RPMI8226 (cell line): ENCODE measurements at regions not wholly inside any gene's neighbourhood (a gene's known extent, or its start where the extent isn't known, plus 50 kb on each side); places are given as distances from the start of the nearest gene placed in this dataset.

ENCODE experiments used
- DNase-seq: peaks from one replicate; pipeline ENCODE4 v3.0.0-alpha.2; 2015

DNA sequence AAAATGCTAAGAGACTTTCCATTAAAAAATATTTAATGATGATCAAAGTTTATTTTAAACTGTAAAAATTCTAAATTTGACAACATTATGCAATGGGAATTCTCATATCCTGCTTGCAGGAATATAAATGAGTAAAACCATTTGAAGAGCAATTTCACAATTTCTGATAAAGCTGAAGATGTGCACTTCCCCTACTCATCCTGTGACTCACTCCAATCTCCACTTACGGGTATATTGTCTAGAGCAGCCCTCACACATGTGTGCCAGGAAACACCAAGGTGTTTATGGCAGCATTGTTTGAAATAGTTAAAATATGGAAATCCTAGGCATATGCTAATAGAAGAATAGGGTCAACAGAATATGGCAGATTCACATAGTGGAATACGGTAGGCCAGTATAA lies 158.4 kb downstream of the PDHA2 start:
- no peak for DNase-seq

DNA sequence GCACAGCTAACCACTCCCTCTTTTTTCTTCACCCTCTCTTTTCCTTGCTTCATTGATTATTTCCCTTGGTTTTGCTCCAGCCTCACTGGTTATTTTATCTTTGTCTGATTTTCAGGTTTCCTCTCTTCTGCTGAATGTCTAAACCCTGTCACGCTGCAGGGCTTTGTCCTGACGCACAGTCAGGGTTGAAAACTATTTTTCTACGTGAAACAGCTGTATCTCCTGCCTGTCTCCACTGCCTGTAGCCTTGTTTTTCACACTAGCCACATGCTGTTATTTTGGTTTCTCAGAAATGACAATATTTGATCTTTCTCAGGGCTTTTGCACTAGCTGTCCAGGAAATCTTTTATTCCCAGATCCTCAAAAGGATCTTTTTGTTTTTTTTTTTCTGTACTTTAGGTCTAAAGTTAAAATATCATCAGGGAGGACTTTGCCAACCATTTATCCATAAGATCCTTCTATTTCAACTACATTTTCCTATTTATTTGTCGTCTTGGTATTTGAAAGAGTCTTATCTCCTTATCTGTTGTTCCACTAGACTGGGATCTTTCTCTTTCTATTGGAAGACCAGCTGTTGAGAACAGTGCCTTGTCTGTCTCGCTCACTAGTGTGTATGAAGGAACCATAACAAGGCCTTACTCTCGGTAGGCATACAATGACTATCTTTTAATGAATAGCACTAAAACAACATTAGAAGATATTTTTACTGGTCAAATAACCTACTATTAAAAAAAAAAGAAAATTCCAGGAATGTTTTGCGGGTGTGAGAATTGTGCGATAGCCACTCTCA lies 164.3 kb downstream of the PDHA2 start:
- no peak for DNase-seq

DNA sequence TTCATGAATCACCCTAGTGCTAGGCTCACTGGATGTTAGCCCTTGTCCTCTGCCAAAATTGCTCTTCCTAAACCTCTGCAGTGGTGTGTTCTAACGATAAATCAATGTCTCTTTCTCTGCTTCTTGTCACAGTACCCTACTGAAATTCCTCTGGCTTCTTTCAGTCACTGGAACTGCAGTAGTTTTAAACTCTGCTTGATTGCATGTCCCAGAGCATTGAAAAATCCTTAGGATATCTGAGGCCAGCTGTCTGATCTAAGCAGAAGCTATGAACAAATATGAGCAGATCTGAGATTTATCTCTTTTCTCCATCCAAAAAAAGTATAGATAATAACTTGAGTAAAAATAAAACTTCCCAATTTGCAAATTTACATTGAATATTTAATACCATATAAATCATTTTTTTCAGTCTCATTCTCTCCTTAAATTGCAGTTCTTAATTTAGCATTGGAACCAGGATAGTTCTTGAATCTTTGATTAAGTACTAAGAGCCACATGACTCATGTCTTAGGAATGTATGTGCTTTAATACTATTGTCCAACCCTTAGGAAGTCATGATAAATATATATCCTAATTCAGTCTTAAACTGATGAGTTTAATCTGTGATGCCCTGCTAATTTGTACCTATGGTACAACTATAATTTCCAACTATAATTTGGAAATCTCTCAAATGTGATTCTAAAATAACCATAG lies 169.7 kb downstream of the PDHA2 start:
- DNase-seq: no peak

DNA sequence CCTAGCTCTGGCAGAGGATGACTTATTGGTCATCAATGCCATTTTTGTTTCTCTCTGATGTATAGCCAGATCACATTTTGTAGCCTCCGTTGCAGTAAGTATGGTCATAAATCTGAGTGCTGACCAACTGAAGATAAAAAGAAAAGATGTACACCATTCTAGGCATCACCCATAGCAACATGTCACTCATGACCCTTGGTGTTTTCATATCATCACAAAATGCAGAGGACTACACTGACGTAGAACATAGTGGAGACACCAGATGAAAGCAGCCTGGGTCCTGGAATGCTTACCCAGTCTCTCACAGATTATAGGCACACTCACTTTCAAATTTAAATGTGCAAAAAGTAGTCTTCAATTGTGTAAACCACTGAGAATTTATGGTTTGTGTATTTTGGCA lies 172.8 kb downstream of the PDHA2 start:
- no peak for DNase-seq

DNA sequence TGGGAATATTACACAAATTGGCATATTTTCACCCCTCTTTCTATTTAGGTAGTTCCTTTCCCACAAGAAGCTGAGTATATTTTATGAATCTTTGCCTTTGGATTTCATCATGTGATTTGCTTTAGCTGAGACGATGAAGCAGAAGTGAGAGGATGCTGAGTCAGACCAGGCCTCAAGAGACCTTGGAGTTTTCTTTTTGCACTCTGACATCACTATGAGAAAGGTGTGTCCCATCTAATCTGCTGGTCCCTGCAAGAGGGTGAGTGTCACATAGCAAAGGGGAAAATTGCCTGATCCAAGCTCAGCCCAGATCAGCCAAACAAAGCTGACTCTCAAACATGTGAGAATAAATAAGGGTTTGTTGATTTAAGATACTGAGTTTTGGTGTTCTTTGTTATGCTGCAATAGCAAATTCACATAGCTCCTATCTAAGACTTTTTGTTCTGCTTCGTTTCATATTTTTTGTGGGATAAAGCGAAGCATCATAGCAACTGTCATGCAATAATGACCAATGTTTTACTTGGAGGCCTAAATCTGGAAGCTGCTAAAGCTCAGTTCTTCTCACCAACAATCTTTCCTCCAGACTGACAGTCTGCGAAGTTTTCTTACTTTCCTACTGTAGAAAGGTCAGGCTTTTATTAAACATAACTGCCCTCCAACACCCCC lies 176.9 kb downstream of the PDHA2 start:
- no peak for DNase-seq

DNA sequence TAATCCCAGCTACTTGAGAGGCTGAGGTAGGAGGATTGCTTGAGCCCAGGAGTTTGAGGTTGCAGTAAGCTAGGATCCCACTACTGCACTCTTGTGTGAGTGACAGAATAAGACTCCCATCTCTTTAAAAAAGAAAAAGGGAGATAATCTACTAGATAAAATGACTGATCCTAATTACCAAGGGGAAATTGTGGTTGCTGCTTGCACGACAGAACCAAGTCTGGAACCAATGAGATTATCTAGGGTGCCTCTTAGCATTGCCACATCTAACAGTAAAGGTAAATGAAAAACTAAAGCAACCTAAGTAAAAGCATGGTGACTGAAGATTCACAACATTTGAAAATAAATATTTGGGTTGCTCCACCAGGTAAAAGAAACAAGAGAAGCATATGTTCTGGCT lies 185.1 kb downstream of the PDHA2 start:
- no peak for DNase-seq

DNA sequence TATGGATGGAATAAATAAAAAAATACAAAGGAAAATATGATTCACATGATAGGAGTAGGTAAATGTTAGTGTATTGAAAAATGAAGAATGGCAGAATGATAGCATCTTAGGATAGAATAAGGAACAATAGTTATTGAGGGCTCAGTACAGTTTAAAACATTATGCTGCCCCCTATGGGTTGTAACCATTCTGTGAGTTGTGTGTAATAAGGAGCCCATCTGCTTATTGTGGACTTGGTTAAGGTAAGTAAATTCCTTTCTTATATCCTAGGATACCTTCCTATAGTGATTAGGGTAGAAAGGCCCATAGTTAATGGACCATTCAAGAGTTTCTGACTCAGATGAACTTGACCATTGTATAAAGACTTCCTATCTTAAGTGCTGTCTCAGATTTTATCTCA lies 195.8 kb downstream of the PDHA2 start:
- no peak for DNase-seq

DNA sequence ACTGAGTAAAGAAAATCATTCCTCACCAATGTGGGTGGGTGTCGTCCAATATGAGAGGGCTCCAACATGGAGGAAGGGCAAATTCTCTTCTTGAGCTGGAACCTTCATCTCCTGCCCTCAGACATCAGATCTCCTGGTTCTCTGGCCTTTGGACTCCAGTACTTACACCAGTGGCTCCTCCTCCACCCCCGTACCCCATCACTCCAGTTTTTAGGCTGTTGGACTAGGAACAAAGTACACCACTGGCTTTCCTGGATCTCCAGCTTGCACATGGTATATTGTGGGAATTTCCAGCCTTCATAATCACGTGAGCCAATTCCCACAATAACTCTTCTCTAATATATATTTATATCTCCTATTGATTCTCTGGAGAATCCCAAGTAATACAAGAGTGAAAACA lies 196.9 kb downstream of the PDHA2 start:
- no peak for DNase-seq

DNA sequence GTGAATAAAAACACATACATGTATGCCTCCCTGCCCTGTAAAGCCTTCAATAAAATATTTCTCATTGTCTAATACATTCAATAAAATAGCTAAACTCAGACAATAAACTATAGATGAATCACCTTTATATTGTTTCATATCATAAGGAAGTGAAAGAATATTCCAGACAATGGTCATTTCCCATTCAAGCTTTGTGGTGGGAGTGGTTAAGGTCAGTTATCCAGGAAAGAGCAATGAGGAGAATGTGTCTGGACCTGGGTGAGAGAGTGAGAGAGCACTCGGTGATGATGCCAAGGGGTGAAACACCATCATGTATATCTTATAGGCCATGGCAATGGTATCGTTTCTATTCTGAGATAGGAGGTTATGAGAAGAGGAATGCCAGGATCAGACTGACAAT lies 197.8 kb downstream of the PDHA2 start:
- no peak for DNase-seq

DNA sequence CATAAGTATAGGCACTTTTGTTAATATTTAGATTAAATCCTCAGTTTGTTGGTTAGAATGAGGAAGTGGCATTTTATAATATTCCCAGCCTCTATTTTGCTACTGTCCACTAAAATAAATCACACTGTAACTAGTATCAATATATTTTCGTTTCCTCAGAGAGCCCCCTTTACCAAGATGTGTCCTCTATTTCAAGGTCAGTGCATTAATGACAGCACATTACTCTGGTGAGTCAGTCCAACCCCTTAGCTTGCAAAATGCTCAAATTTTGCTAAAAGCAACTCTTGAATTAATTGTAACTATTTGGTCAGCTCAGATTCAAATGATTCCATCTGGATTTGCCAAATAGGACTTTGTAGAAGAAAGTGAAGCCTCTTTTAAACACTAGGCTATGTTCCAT lies 199.3 kb downstream of the PDHA2 start:
- no peak for DNase-seq

DNA sequence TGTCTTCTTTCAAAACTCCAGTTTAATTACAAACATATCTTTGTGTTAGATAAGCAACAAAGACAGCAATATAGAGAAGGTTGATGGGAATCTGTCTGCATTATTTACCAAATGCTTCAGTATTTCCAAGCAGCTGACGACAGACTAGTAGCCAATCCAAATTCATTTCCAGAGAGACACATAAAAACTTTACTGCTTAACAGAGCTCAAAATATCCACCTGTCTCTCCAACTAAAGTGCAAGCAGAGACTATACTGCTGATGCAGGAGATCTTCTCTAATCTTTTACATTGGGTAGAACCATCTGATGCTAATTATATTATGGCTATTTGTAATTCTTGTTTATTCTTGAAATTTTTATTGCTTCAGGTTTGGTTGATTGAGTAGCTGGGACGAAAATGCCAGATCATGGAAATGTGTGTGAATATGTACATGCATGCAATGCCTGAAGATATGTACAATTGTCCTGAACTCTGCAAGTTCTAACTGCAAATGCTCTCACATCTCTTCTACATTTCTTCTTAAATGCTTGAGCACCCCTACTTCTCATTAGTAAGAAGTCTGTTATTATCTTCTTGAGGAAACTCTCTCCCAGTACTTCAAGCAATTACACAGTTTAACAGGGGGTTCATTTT lies 200.0 kb downstream of the PDHA2 start:
- DNase-seq: no peak

DNA sequence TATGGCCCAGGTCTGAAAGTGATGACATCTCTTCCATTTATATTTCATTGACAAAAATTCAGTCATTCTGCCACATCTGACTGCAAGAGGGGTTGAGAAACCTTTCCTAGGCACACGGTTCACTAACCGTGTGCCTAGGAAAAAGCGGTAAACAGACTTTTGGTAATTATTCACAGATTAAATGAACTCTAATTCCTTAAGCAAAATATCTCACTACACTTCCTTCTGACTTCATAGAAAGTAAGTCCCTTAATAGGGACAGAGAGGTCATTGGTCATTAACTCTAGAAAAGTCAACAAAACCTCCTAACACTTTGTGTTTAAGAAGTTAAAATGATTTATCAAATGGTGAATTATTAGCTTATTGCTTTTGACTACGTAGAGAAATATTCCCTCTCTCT lies 205.1 kb downstream of the PDHA2 start:
- no peak for DNase-seq

DNA sequence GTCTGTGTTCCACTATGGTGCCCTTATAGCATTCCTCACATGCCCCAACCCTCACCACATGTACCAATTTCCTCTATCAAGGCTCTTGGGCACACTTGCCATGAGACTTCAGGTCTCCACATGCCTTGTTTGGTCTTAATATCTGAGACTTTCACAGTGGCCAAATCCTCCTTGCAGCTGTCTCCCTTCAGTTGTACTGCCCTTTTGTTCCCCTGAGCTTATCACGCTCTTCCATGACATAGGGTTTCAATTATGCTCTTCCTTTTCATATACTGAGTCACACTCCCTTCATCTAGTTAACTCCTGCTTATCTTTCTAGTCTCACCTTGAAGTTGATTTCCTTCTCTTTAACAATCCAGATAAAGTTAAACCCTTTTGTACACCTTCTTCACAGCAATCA lies 212.9 kb downstream of the PDHA2 start:
- no peak for DNase-seq

DNA sequence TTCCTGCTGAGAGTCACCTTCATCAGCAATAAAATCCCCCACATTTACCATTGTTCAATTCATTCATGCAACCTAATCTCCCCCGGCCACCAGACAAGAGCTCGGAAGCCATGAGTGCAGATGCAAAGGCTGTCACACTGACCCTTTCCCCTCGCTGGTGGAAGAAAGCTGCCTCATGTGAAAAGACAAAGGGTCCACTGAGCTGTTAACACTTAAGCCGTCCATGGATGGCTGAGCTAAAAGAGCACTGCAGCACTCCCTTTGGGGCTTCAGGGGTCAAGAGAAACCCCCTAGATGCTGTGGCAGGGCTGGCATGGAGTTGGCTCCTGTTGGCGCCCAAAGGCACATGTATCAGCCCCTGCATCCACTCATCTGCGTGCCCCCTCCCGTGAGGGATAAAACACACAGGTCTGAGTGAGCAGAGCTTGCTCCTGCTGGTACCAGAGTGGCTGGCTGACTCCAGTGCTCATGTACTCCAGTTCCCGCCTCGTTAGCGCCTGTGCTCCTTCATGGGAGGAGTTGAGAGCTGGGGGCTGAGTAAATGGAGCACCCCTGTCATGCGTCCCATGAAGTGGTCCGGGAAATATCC lies 216.5 kb downstream of the PDHA2 start:
- no peak for DNase-seq

DNA sequence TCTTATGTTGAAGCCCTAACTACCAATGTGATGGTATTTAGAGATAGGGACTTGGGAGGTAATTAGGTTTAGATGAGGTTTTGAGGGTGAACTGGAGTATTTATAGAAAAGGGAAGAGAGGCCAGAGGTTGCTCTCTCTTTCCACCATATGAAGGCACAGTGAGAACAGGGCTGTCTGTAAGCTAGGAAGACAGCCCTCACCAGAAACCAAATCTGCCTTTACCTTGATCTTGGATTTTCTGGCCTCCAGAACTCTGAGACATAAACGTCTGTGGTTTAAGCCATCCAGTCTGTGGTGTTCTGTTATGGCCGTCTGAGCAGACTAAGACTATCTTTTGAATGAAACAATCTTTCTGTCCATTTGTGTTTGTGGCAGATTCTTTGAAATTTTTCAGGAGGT lies 223.7 kb downstream of the PDHA2 start:
- DNase-seq: no peak

DNA sequence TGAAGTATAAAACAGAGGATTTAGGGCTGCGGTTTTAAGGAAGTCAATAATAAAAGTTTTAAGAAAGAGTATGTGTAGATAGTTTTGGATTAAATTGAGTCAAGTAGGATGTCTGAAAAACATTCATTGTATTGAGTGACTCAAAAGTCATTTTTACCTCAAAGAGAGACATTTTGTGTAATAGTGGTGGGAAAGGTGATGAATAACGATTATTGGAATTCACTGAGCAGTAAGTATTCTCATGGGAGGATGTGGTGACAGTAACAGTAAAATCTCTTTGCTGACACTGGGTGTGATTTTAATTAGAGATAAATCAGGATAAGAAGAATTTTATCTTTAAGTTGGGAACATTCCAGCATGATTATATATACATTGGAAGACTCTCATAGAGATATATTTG lies 233.6 kb downstream of the PDHA2 start:
- DNase-seq: no peak

DNA sequence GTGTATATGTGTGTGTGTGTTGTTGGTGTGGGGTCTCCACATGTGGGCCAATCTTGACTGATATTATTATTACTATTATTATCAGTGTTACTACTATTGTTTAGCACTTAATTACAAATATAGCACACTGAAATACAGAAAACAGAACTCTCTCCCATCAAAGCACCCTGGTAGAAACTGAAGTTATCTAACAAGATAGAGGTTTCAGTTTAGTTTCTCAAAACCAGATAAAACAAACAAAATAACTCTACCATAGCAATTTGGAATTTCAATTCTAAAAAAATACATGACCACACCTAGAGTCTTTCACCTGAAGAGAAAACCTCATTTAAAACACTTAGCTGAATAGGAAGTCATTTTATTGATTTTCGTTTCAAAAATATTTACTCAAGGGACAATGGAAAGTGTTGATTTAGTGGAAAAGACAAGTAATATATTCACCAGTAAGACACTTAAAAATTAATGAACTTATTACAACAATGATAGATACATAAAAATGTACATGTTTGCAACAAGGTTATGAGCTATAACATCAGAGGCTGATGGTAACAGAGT lies 252.3 kb downstream of the PDHA2 start:
- no peak for DNase-seq

DNA sequence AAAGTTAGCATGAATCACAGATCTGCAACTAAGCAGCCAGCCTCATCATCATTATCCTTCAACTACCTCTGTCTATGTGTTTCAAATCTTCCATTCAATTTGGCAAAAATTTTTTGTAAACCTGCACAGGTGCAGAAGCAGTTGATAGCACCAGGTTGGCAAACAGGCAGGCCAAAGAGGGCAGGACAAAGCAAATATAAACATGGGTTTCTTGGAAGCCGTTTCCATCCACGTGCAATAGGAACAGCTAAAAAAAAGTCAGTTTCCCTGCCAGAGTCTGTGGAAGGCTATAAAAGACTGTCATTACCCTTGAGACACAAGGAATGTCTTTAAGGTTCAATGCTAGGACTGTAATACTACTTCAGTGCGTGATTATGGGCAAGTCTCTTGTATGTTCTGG lies 253.2 kb downstream of the PDHA2 start:
- no peak for DNase-seq

DNA sequence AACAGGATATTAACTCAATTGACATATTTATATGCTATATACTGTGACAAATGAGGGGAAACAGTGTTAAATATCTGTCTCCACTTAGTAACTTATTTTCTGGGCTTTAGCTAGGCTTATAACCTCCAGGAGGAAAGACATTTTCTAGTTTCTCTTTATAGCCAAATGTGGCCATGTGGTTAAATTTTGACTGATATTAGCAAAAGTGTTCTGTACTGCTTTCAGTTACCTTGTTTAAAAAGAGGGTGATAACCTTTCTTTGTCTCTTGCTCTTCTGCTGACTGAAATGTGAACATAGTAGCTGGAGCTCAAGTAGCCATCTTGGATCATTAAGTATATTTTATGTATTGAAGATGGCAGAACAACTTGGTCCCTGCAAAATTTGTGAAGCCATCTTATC lies 253.7 kb downstream of the PDHA2 start:
- no peak for DNase-seq

DNA sequence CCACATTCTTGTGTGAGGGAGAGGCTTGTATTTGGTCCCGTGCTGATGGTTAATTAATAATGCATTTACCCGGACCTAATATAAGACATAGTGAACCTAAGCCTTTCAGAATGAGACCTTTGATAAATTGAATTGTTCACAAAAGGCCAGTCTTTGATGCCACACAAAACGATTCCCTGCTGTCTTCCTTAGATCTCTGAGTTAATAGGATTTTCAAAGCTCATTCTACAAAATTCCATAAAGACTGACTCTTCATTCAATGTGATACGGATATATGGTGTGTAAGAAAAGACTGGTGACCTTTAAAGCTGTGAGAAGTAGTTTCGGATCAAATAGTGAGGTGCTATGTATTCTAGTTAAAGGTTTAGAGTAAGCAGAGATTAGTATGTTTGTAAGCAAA lies 254.3 kb downstream of the PDHA2 start:
- no peak for DNase-seq

DNA sequence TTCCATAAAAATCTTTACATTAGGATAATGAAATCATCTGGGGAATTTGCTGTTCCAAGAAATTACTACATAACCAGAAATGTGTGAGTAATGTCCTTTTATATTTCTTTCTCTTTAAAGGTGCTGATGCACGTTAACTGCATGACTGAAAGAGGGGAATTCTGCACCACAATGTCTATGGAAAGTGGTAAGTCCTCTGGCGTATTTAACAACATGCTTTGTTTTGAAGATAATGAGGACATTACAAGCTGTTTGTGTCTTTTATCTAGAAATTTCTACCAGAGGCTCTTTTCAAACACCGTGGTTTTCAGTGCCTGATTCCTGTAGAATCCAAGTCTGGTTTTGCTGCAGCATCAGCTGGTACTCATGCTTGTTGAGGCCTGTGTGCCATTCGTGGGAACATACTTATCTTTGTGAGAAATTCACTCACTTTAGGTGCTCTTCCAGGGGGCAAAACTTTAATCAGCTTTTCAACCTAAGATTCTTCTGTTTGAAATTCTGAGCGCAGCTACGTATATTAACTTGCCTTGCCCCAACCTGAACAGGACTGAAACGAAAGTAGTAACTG lies 257.2 kb downstream of the PDHA2 start:
- no peak for DNase-seq

DNA sequence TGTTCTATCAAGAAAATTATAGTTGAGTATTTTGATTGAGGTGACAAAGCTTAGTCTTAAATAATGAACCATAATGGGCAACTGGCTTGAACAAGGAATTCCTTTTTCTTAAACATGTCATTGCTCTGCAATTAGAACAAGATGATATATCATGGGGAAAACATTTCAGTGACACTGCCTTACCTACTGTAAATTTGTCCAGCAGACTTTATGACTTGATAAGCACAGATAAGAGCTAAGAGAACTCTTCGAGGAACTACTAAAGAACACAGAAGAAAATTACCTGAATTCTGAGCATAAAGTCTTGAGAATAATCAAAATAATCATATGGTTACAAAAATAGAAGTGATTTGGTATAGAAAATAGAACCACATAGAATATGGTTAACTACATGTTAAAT lies 257.8 kb downstream of the PDHA2 start:
- DNase-seq: no peak

DNA sequence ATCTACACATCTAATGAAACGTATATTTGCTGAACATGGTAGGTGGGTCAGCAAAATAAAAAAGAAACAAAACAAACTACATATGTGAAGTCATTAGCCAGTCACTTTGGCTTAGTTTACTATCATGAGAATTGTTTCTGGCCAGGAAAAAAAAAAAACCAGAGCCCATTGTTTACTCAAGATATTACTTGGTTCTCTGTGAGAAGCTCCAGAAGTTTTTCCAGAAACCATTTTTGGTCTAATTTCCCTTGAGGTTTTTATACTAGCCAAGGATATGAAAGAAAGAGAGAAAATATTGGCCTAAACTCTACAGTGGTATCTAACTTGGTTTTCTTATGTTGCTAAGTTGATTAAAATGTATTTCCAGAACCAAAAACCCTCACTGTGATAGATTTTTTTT lies 259.1 kb downstream of the PDHA2 start:
- no peak for DNase-seq
